Effector CD4-positive, alpha-beta T cell (primary cell): ENCODE measurements at regions not wholly inside any gene's neighbourhood (a gene's known extent, or its start where the extent isn't known, plus 50 kb on each side); places are given as distances from the start of the nearest gene placed in this dataset.
"Not testable (repeated sequence)": the region's sequence is repeated elsewhere in the genome, so short reads cannot be mapped to it uniquely, and the experiment has no call there.

ENCODE experiments used
- DNase-seq: peaks from one replicate; pipeline ENCODE4 v3.0.0-alpha.2; 2020

DNA sequence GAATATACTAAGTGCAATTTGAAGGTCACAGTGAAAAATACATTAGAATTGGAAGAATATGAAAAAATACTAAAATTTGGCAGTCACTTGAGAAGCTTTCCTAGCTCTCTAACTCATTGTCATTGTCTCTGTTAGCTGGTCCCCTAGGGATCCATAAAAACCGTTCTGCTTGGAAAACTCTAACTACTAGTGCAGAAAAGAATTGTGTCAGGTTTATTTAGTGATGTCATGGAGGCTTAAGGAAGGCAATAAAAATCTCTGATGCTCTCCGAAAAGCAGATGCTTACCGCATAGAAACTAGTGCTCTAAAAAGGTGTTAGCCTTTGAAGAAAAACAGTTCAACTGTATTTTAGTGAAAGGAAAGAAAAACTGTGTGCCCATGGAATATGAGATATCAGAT is 150.1 kb upstream of the DLGAP1 start:
- DNase-seq = no peak

DNA sequence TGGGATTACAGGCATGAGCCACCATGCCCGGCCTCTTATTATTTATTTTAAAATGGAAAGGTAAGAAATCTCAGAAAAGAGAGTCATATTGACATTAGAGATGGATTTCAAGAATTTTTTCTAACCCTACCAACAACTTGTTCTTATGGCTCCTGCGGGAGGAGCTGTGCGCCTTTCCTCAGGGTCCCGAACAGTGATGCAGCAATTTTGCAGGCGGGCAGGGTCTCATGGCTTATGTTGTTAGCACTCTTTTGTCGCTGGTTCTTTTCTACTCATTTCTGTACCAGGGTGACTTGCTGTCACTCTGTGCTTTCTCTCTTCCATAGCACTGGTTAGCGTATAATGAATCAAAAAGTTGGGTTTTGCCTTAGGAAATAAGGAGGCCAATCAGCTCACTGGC is 148.8 kb upstream of the DLGAP1 start:
- DNase-seq = no peak

DNA sequence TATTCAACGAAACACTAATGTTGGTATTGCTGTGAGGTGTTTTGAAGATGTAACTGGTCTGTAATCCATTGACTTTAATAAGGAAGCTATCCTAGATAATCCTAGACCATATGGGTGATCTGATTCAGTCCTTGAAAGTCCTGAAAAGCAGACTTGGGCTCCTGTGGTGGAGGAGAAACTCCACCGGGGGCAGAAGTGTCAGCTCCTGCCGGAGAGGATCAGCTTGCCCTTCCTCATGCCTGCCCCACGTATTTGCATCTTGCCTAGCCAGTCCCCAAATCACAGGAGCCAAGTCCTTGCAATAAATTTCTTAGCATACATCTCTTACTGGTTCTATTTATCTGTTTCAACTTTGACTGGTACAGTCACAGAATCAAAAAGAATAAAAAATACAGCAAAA is 144.2 kb upstream of the DLGAP1 start:
- DNase-seq = no peak

DNA sequence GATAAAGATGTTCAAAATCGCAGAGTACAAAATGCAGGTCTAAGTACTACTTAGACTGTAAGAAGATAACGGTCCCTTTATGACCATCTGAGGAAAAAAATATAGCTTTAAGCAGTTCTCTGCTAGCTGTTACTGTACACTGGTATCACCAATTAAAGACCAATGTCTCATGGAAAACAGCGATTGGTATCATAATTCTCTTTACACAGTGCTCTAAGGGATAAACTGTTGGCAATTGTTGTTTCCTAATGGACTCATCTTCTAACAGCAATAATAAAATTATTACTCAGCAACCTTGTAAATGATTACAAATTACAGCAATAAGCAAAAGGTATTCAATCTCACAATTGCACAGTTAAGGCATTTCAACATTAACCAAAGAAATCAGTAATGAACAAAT is 142.2 kb upstream of the DLGAP1 start:
- DNase-seq = no peak

DNA sequence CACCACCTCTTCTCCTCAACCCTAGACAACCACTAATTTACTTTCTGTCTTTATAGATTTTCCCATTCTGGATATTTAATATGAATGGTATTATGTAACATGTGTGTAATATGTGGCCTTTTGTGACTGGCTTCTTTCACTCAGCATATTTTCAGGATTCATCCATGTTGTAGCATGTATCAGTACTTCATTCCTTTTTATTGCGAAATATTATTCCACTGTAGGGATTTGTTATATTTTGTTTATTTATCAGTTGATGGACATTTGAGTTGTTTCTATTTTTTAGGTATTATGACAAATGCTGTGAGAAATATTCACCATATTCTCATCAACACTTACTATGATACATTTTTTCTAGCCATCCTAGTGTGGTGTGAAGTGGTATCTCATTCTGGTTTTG is 138.8 kb upstream of the DLGAP1 start:
- no peak for DNase-seq

DNA sequence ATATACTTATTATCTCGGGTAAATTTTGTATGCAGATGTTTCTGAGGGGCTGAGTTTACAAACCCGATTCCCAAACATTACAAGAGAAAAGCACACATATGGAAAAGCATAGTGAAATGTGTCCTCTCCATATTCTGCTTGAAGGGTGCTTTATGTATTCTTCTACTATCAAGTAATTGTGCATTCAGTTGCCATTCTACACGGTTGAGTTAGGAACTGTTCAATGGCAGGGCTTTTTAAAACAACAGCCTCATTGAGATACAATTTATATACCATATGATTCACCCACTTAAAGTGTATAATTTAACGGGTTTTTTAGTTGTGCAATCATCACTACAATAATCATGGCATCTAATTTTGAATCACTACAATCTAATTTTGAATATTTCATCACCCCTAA is 138.4 kb upstream of the DLGAP1 start:
- DNase-seq = no peak

DNA sequence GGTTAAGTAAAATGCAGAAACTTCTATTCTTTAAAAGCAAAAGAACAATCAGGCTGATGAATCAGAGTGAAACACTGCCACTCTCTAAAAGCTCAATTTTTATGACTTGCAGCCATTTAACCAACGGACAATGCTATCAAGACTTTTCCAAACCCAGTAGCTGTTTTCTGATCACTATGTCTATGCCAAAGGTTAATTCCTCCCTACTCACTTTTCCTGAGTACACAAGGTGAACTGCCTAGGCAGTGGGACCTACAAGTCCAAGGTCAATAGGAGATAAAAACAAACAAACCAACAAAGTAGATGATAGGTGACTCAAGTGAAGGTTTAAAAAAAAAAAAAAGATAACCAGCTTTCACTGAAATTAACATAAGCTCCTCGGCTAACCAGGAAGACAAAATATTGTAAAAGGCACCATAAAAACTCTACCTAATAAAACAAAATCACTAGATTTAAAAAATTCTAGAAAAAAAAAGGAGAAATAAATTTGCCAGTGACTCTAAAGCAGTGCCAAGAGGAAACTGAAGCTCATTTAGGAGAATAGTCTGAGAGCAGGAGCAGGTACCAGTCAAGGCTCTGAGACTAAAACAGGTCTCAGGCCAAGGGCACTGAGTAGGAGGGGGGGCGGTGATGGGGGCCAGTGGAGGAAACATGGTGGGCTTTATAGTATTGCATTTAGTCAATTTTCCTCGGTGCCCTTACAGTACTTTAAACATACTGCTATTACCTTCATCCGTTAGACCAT is 134.1 kb upstream of the DLGAP1 start:
- no peak for DNase-seq

DNA sequence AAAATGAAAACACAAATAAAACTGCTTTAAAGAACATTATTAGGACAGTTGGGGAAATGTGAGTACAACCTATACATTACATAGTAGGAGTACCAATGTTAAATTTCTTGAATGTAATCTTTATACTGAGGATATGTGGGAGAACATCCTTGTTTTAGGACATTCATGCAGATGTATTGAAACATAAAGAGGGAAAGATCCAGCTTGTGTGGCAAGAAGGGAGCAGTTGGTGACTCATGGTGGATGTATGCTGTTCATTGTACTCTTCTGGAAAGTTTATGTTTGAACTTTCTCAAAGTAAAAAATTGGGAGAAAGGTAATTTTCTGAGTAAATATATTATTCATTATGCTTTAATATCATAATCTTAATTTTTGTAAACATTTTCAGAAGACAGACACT is 132.1 kb upstream of the DLGAP1 start:
- no peak for DNase-seq

DNA sequence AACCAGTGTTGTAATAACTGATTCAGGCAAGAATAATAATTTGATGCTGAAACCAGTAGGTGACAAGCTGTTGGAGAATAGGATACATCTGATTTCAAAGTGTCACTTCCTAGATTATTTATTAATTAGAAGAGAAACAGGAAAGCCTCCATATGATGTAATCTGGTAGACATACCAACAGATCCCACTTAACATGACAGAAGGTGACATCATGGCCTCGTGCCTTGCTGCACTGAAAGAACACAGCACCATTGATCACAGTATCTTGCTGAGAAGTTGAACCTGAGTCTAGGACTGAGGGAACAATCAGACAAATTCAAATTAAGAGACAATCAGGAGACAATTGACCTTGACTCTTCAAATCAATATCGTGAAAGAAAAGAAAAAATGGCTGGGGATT is 131.6 kb upstream of the DLGAP1 start:
- DNase-seq = no peak

DNA sequence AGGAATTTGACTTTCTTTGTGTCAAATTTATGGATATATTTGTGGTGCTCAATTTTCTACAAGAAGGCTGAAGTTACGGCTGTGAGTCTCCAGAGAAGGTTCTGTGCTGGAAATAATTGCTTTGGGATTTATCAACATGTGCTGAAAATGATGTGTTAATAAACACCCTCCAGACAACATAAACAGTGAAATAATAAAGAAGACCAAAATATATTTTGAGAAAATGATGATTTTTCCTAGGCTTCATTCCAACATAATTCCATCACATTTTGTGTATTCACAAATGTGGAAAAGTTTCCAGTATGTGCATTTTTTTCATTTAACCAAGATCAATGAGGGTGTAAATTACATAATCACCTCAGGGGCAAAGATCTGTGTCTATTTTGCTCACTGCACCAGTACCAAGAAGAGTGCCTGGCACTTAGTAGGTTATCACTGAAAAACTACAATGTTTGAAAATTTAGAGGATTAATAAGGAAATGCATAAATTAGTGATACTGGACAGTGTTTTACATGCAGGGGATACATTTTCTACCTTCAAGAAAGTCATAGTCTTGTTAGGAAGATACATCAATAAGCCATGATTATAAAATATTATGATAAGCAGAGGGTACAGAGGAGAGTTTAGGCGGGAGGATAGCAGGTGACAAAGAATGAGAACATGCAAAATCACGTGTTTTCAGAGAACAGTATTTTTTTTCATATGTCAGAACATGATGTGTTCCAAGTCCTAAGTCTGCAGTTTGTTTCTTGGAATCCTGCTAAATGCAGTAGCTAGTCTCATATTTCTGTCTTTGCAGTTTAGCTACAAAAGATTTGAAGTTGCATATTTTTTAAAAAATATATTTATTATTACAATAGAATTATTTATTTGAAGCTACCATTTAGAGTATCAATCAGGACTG is 127.6 kb upstream of the DLGAP1 start:
- DNase-seq = no peak

DNA sequence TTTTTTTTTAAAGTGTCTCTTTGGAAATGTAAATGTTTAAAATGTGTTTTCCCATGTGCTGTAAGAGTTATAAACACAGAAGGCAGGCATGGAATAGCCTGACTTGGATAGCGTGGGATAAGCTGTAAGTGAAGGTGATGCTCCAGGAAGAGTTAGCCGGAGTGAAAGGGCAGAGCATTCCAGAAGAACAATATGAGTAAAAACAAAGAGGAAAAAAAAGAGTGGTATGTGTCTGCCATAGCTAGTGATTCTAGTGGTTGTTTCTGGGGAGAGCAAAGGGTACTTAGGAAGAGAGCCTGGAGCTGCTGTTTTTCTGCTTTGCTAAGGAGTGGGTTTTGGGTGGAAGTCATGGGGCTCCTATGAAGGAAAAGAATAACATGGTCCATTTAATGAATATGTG is 126.9 kb upstream of the DLGAP1 start:
- DNase-seq = no peak

DNA sequence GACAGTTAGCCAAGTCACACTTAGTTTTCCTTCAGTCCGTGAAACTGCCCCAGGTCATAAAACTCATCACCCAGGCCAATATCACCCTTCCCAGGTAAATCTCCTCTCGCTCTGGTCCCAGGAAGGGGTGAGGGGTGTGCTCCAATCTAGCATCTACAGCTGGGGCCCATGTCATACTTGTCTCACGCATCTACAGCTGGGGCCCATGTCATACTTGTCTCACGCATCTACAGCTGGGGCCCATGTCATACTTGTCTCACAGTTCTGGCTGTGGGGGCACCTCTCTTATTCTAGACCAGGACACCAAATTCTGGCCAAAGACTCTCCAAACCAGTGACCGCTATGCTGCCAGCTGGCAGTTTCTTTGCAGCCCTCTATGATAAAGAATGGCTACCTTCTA is 123.3 kb upstream of the DLGAP1 start:
- DNase-seq = no peak

DNA sequence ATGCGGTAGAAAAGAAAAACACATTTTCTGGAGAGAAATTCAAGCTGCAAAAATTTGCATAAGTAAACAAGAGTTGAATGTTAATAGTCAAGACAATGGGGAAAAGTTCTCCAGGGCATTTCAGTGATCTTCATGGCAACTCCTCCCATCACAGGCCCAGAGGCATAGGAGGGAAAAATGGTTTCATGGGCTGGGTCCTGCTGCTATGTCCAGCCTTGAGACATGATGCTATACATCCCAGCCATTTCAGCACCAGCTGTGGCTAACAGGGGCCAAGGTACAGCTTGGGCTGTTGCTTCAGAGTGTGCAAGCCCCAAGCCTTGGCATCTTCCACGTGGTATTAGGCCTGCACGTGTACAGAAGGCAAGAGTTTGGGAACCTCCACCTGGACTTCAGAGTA is 118.6 kb upstream of the DLGAP1 start:
- DNase-seq = no peak

DNA sequence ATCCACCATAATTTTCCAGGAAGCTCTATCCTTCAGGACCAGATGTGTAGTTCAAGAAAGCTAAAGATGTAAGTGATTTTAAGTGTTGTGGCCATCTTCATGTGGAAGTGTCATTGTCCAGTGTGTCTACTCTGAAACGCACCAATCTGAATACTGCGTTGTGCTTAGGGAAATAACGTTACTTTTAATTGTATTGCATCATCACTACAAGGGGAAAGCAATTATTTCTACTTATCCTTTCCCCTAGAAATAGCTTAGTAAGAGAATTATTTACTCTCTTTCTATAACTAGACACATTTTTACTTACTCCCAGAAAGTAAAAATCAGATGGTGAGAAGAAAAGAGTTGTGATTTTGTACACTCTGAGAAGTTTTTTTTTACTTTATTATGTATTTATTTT is 102.4 kb upstream of the DLGAP1 start:
- no peak for DNase-seq

DNA sequence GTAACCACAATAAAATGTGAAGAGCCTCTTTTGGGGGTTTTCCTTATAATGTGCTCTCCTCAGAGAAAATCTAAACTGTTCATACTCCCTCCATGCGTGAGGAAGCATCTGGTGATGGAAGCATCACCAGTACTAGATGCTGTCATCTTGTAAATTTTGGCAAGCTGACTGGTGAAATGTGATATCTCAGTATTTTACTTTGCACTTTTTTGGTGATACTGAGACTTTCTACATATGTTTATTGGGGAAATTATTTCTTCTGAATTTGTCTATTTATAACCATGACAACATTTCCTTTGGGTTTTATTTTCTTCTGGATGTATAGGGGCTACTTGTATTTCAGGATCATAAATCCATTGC is 95.9 kb upstream of the DLGAP1 start:
- no peak for DNase-seq

DNA sequence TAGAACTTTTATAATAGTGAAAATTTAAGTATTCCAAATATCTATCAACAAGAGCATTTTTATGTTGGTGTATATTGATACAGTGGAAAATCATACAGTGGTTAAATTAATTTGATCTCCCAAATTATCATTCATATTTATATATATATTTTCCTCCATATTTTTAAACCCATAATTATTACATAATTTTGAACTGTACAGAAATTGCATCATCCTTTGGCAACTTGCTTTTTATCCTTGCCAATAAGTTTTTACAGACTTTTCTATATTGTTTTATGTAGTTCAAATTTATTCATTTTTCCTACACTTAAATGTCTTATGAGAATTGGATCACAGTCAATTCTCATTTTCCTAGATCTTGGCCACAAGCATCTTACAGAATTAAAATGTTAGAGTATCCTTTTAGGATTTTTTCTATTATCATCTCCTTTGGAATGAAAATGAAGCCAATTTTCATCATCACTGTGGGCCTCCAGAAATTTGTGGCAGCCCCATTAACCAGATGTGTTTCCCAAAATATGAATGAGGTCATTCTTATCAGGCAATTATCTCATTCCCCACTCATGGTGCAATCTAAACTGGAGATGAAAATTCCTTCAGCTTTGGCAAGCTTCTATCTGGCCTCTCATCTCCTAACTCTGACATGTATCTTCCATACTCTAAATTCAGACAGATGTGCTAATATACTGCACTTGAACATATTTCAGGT is 94.2 kb upstream of the DLGAP1 start:
- no peak for DNase-seq

DNA sequence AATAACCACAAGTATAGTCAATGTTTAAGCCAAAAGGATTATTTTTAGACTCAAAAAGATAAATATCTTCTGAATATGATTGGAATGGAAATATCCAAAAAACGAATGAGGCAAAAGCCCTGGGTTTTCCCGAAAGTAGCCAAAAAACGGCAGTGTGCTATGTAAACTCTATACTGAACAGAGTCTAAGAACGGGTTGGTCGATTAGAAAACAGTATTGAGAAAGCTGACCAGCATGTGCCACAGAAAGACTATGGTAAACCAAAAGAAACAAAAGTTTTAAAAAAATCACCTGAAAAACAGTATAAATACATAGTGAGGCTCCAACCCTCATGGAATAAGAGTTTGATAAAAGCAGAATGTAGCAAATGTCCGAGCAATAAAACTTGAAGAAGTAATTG is 92.0 kb upstream of the DLGAP1 start:
- DNase-seq = no peak

DNA sequence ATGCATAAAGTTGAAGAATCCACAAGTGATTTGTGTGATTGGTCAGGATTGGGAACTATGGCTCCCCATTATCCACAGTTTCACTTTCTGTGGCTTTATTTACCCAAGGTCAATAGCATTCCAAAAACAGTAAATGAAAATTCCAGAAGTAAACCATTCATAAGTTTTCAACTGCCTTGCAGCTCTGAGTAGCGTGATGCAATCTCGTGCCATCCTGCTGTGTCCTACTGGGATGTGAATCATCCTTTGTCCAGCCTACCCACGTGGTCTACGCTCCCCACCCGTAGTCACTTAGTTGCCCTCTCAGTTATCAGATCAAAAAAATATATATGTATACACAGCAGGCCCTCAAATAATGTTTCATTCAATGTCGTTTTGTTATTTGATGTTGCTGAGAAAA is 89.0 kb upstream of the DLGAP1 start:
- no peak for DNase-seq

DNA sequence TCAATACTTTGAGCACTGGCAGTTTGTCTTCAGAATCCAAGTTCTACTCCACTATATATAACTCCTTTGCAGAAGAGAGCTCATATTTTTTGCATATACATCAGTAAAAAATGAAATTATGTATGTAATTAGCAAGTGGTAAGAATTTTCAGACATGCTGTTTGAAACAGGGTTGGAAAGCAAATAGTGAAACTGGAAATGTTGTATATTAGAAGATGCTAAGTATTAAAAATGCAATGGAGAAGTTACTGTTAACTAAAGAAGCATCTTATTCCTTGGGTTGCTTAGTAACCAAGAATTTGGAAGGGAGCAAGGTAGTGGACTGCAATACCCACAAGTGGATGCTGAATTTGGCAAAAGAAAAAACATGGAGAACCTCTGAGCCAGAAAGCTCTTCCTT is 88.6 kb upstream of the DLGAP1 start:
- no peak for DNase-seq

DNA sequence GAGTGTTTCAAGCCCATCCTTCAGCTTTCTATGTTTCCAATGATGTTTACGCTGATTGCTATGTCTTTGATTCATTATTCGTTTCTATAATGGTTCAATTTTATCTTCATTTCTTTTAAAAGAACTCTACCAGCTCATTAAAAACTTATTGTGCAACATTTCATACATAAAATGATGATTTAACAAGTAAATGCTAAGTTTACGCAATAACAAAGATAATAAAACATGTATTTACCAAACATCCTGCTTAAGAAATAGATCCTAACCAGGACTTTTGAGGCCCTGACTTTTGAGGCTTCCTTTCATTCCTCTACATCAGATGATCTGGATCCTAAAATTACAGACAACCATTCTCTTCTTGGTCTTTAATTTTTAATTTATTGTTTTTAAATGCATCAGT is 86.5 kb upstream of the DLGAP1 start:
- DNase-seq = no peak

DNA sequence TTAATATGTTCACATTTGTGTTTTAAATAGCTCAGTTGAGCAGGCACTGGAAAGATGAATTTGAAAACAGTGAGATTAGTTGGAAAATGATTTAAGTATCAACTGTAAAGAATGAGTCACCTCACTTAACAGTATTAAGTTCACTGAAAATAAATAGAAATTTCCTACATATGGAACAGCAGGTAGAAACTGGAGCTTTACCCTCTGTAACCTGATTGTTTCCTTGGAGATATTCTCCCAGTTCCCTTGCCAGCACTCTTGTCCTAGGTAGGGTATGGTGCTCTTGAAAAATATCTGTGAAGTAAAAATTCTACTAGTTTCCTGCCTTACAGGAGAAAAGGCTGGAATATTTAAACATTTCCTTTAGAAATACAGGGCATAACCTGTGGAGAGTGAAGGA is 81.3 kb upstream of the DLGAP1 start:
- DNase-seq = no peak

DNA sequence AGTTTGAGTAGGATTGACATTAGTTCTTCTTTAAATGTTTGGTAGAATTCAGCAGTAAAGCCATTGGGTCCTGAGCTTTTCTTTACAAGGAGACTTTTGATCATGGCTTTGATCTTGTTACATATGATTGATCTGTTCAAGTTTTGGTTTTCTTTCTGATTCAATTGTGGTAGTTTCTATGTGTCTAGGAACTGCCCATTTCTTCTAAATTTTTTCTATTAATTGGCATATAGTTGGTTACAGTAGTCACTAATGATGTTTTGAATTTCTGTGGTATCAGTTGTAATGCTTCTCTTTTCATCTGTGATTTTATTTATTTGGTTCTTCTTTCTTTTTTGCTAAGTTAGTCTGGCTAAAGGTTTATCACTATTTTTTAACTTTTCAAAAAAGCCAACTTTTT is 73.3 kb upstream of the DLGAP1 start:
- DNase-seq = no peak

DNA sequence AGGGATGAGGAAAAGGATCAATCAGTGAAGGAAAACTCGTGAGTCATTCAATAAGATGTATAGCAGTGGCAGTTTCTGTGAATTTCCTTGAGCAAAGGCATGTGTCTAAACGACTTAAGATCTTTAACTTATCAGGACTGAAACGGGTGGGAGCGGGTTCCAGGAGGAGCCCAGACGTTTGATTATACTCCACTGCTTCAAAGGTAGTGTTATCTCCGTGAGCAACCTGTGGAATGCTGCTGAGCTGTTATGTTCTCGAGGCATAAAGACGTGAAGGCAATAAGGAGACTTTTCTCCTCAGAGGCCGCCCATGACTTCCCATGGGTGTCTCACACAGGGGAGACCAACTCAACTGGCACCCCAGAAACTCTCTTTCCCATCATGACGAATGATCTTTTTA is 72.7 kb upstream of the DLGAP1 start:
- not testable (repeated sequence) for DNase-seq

DNA sequence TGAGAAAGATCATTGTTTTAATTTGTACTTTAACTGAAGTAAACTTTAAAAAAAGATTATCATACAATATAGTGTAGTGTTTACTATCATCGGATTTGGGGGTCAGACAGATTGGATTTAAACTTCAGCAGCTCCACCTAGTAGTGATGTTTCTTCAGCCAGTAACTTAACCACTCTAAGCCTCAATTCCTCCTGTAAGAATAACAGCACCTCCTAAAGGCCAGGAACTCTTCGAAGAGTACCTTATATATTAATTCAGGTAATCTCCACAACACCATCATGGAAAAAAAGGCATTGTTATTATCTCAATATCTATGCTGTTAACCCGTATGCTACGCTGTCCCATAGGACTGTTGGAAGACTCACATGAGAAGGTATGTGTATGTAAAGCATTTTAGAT is 69.0 kb upstream of the DLGAP1 start:
- no peak for DNase-seq
